ENCODE measurements at regions not wholly inside any gene's neighbourhood (a gene's known extent, or its start where the extent isn't known, plus 50 kb on each side); places are given as distances from the start of the nearest gene placed in this dataset.
A peak's percentile ranks its signal among the peaks of the same experiment; 100 is the strongest.
"Not testable (repeated sequence)": the region's sequence is repeated elsewhere in the genome, so short reads cannot be mapped to it uniquely, and the experiment has no call there.

DNA sequence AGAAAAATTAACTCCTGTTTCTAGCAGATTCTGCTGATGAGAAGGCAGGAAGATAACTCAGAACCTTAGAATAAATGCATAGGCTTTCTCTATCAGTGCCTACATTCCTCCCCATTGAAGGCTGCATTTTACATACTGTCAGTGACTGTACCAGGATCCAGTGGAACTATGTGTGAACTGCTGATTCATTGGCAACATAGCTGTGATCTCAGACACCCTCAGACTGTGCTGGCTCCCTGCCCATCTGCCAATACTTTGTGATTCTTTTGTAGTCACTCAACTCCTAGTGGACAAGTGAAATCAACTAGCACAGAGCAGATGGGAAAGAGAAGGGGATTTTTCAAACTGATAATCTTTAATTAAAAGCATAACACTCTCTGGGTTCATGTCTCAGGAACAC, 375.8 kb downstream of the MDFIC start:
- Mint-ChIP-seq H3K27ac (no peak overlapping the region), H3K4me1 (no peaks in the 10 kb centered on the region), H3K9me3 (peaks cover 0 to 8% (median 0%) of the 10 kb centered on the region in 7 donors), H3K36me3 (no peaks in the 10 kb centered on the region), H3K4me3 (no peak overlapping the region), H3K27me3 (peaks cover 0 to 9% (median 0%) of the 10 kb centered on the region in 3 donors)
- DNase-seq = no peak
- no peak for ATAC-seq (ENCODE audit: low read depth in 2 of 2)

- no peaks in the 10 kb centered on the region for H3K4me1 Mint-ChIP-seq
- no peak for DNase-seq
- H3K4me3 Mint-ChIP-seq = no peak overlapping the region
- H3K9me3 Mint-ChIP-seq = peaks cover 0 to 8% (median 0%) of the 10 kb centered on the region in 7 donors
- H3K27me3 Mint-ChIP-seq = peaks cover 4 to 7% (median 6%) of the 10 kb centered on the region in 3 donors
- H3K27ac Mint-ChIP-seq = peak overlapping the region in 1 of 6 donors; percentile 15
- H3K36me3 Mint-ChIP-seq = no peaks in the 10 kb centered on the region
- ATAC-seq (ENCODE audit: low read depth in 2 of 2) = no peak
These were observed 371.8 kb downstream of the MDFIC start for GRCh38 chr7:115293628-115294240.

GRCh38 chr7:115292381-115292780, 370.5 kb downstream of the MDFIC start:
- H3K36me3 Mint-ChIP-seq = no peaks in the 10 kb centered on the region
- H3K4me1 Mint-ChIP-seq = no peaks in the 10 kb centered on the region
- peak overlapping the region in 1 of 6 donors; percentile 23 for H3K27ac Mint-ChIP-seq
- no peak overlapping the region for H3K4me3 Mint-ChIP-seq
- DNase-seq (no peak), ATAC-seq (ENCODE audit: low read depth in 2 of 2) (no peak)
- peaks cover 4 to 10% (median 6%) of the 10 kb centered on the region in 3 donors for H3K27me3 Mint-ChIP-seq
- H3K9me3 Mint-ChIP-seq = peaks cover 0 to 8% (median 0%) of the 10 kb centered on the region in 7 donors

- DNase-seq = no peak
- Mint-ChIP-seq H3K36me3 (no peaks in the 10 kb centered on the region), H3K27ac (no peak overlapping the region), H3K27me3 (peaks cover 4 to 12% (median 12%) of the 10 kb centered on the region in 3 donors), H3K9me3 (no peaks in the 10 kb centered on the region), H3K4me3 (no peak overlapping the region), H3K4me1 (no peaks in the 10 kb centered on the region)
- no peak for ATAC-seq (ENCODE audit: low read depth in 2 of 2)
These were observed 368.1 kb downstream of the MDFIC start for GRCh38 chr7:115289971-115290370.

DNA sequence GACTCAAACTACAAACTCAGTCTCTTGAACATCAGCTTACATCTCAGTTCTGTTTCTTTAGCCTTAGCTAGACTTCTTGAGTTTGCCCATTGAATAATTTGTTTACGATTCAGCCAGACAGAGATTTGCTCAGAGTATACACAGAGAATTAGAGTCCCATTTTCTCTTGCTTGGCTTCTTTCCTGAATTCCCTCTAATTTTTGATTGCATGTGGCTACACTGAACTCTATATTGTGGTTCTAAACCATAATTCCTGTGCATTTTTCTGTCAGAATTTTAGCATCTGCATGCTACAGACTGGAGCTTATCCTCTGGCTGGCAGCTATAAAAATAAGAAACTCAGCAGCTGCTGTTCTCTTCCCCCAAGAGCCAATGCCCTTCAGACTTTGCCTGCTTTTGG, 354.9 kb downstream of the MDFIC start:
- Mint-ChIP-seq H3K9me3 (peaks cover 0 to 9% (median 4%) of the 10 kb centered on the region in 7 donors), H3K27ac (no peak overlapping the region), H3K4me3 (no peak overlapping the region), H3K4me1 (no peaks in the 10 kb centered on the region), H3K36me3 (no peaks in the 10 kb centered on the region), H3K27me3 (peaks cover 0 to 8% (median 0%) of the 10 kb centered on the region in 3 donors)
- ATAC-seq (ENCODE audit: low read depth in 2 of 2) = no peak
- DNase-seq = no peak

GRCh38 chr7:115273855-115274254, 352.0 kb downstream of the MDFIC start:
- DNase-seq; H3K27me3 Mint-ChIP-seq; H3K4me3 Mint-ChIP-seq; H3K4me1 Mint-ChIP-seq; H3K36me3 Mint-ChIP-seq; ATAC-seq (ENCODE audit: low read depth in 2 of 2); H3K9me3 Mint-ChIP-seq; H3K27ac Mint-ChIP-seq: not testable (repeated sequence)

DNA sequence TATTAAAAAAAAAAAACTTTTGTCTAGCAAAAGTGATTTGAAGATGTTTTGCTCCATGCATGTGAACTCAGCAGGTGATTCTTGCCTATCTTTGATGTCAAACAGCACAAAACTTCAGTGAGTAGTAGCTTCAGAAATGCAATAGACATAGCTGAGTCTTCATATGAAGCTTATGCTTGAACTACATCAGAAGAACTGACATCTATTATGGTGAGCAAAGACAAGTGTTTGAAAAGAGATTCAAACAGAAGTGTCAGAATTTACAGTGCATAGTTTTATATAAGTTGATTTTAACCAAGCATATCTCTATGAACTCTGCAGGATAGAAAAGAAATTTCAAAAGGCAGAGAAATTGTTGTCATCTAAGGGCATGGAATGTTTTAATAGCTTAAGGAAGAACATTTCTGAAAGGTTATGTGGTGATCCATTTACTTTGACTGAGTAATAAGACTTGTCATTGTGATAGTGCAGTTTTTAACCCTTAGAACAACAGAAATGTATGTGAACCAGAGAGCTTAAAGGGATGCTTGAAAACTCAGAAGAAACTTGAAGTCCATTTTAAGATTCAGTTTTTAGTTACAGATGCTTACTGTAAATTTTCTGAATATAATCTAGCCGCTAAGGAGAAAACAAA, 351.4 kb downstream of the MDFIC start:
- peaks cover 0 to 8% (median 0%) of the 10 kb centered on the region in 3 donors for H3K27me3 Mint-ChIP-seq
- no peak for DNase-seq
- H3K9me3 Mint-ChIP-seq = peaks cover 0 to 9% (median 0%) of the 10 kb centered on the region in 7 donors
- no peak for ATAC-seq (ENCODE audit: low read depth in 2 of 2)
- H3K36me3 Mint-ChIP-seq = no peaks in the 10 kb centered on the region
- no peak overlapping the region for H3K4me3 Mint-ChIP-seq
- H3K4me1 Mint-ChIP-seq = no peaks in the 10 kb centered on the region
- H3K27ac Mint-ChIP-seq = no peak overlapping the region

DNA sequence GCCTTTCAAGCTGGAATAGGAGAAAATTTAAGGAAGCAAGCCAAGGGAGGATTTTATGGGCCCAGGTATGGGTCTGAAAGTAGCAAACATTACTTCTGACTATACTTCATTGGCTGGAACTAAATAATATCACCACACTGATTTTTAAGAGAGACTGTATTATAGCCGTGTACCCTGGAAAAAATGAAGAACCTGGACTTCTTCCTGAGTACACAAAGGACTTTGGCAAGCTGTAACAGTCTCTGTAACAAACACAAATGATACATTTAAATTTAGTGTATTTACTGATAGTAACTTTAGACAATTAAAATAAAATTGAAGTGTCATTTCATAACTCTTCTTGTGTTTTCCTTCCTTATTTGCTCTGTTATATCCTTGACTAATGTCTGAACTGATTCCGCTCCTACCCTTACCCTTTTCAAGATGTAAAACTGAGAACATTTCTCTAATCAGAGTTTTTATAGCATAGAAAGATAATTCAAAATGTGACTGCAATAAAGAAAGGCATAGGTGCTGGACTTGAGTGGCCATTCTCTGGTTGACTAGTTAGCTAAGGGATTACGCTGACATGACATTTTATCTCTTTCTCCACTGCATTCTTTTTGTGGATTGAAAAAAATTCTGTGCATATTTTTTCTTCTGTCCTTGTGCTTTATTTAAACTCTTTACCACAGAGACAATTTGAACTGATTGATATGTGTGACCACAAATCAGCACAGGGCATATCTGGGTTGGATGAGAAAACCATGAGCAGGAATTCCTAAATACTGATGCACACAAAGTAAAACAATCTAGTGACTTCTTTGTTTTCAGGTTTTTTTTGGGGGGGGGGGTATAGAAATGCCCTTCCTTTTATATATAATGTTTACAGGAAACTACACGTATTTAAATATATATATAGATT, 349.7 kb downstream of the MDFIC start:
- Mint-ChIP-seq H3K27ac (no peak overlapping the region), H3K27me3 (peaks cover 0 to 4% (median 0%) of the 10 kb centered on the region in 3 donors), H3K36me3 (no peaks in the 10 kb centered on the region), H3K4me1 (no peaks in the 10 kb centered on the region), H3K9me3 (peaks cover 0 to 4% (median 0%) of the 10 kb centered on the region in 7 donors), H3K4me3 (no peak overlapping the region)
- no peak for ATAC-seq (ENCODE audit: low read depth in 2 of 2)
- DNase-seq = no peak

DNA sequence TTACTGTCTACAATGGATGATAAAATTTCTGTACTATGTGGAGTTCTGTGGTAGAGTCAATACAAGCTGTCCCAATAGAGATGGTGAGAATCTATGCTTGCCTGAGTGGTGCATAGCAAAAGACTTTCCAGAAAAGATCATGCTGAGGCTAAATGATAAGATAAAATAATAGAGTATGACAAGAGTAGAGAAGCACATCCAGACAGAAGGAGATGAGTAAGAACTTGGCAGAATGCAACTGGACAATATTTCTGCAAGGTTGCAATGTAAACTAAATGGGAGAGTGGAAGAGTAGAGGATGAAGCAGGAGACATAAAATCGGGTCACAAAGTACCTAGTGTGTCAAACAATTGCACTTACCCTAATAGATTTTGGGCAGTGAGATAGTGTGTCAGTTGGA, 347.6 kb downstream of the MDFIC start:
- no peak overlapping the region for H3K27ac Mint-ChIP-seq
- no peak for DNase-seq
- peaks cover 0 to 8% (median 0%) of the 10 kb centered on the region in 3 donors for H3K27me3 Mint-ChIP-seq
- no peak overlapping the region for H3K4me3 Mint-ChIP-seq
- no peaks in the 10 kb centered on the region for H3K36me3 Mint-ChIP-seq
- peaks cover 0 to 6% (median 0%) of the 10 kb centered on the region in 7 donors for H3K9me3 Mint-ChIP-seq
- no peaks in the 10 kb centered on the region for H3K4me1 Mint-ChIP-seq
- ATAC-seq (ENCODE audit: low read depth in 2 of 2) = no peak

DNA sequence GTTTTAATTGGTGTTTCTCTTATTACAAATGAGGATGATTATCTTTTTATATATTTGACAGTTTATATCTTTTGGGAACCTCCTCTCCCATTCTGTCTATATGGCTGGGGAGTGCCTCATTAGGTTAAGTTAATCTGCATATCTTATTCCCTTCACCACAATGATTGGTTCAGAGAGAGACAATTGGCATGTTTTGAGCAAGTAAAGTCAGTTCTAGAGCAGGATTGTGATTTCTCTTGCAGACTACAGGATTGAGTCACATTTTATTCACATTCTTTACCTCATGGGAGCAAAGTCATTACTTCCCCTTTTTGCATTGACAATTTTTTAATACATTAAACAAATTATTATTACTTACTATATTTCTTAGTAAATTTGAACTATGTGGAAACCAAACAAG, 345.6 kb downstream of the MDFIC start:
- DNase-seq = no peak
- H3K9me3 Mint-ChIP-seq = peaks cover 0 to 6% (median 0%) of the 10 kb centered on the region in 7 donors
- H3K4me1 Mint-ChIP-seq = no peaks in the 10 kb centered on the region

GRCh38 chr7:115260381-115260780, 338.5 kb downstream of the MDFIC start:
- H3K4me3 Mint-ChIP-seq = no peak overlapping the region
- H3K27me3 Mint-ChIP-seq = peaks cover 0 to 11% (median 0%) of the 10 kb centered on the region in 3 donors
- DNase-seq (no peak), ATAC-seq (ENCODE audit: low read depth in 2 of 2) (no peak)
- peaks cover 0 to 3% (median 0%) of the 10 kb centered on the region in 7 donors for H3K9me3 Mint-ChIP-seq
- no peaks in the 10 kb centered on the region for H3K36me3 Mint-ChIP-seq
- no peak overlapping the region for H3K27ac Mint-ChIP-seq
- H3K4me1 Mint-ChIP-seq = no peaks in the 10 kb centered on the region

More for the DNA sequence above, 345.6 kb downstream of the MDFIC start:
- Mint-ChIP-seq H3K27me3 (peaks cover 0 to 7% (median 0%) of the 10 kb centered on the region in 3 donors), H3K27ac (no peak overlapping the region), H3K4me3 (no peak overlapping the region), H3K36me3 (no peaks in the 10 kb centered on the region)
- ATAC-seq (ENCODE audit: low read depth in 2 of 2) = no peak

- Mint-ChIP-seq H3K4me3 (peak overlapping the region in 1 of 8 donors; percentile 26), H3K27me3 (peaks cover 0 to 7% (median 0%) of the 10 kb centered on the region in 3 donors), H3K36me3 (peaks cover 0 to 5% of the 10 kb centered on the region in 2 donors), H3K9me3 (no peaks in the 10 kb centered on the region), H3K27ac (peak overlapping the region in 1 of 6 donors; percentile 6), H3K4me1 (no peaks in the 10 kb centered on the region)
- no peak for DNase-seq
- no peak for ATAC-seq (ENCODE audit: low read depth in 2 of 2)
These were observed 330.6 kb downstream of the MDFIC start for GRCh38 chr7:115252461-115252860.

- peaks cover 0 to 18% (median 7%) of the 10 kb centered on the region in 3 donors for H3K27me3 Mint-ChIP-seq
- H3K9me3 Mint-ChIP-seq = peaks cover 0 to 20% (median 3%) of the 10 kb centered on the region in 7 donors
- no peaks in the 10 kb centered on the region for H3K4me1 Mint-ChIP-seq
- ATAC-seq (ENCODE audit: low read depth in 2 of 2) (no peak), DNase-seq (no peak)
- H3K4me3 Mint-ChIP-seq = no peak overlapping the region
- H3K36me3 Mint-ChIP-seq = peaks cover 0 to 6% of the 10 kb centered on the region in 2 donors
- no peak overlapping the region for H3K27ac Mint-ChIP-seq
These were observed 327.2 kb downstream of the MDFIC start for GRCh38 chr7:115249080-115249479.
